HEK293T (cell line): ENCODE measurements at regions not wholly inside any gene's neighbourhood (a gene's known extent, or its start where the extent isn't known, plus 50 kb on each side); places are given as distances from the start of the nearest gene placed in this dataset.

ENCODE experiments used
- CTCF ChIA-PET: fragments of 350-600 bp; formaldehyde crosslinking; extraction: SDS; loops from one replicate; lab custom pipeline; 2021; ENCODE audit warnings: antibody characterized with exemption, inconsistent platforms; lab: Yijun Ruan, JAX
- POLR2A ChIA-PET: fragments of 350-600 bp; formaldehyde crosslinking; extraction: SDS; loops from one replicate; lab custom pipeline; 2020; ENCODE audit warnings: antibody characterized with exemption, inconsistent platforms; lab: Yijun Ruan, JAX
- DNase-seq: peaks from one replicate; pipeline ENCODE4 v3.0.0; 2012; ENCODE audit warnings: mixed read lengths; ENCODE audit errors: extremely low spot score
- ARNT ChIP-seq: fragments of 450-650 bp; IDR thresholded peaks from 2 replicates; pipeline ENCODE4 v1.6.1; 2017; ENCODE audit warnings: mild to moderate bottlenecking
- BHLHE40 ChIP-seq: fragments of 450-650 bp; IDR thresholded peaks from 2 replicates; pipeline ENCODE4 v1.6.1; 2016; ENCODE audit warnings: mild to moderate bottlenecking, moderate library complexity, borderline replicate concordance
- CTBP1 ChIP-seq: fragments of 450-650 bp; IDR thresholded peaks from 2 replicates; pipeline ENCODE4 v1.6.1; 2016; ENCODE audit warnings: borderline replicate concordance
- ELF4 ChIP-seq: fragments of 450-650 bp; IDR thresholded peaks from 2 replicates; pipeline ENCODE4 v1.6.1; 2017; ENCODE audit warnings: antibody characterized with exemption
- FOXA1 ChIP-seq: fragments of 450-650 bp; IDR thresholded peaks from 2 replicates; pipeline ENCODE4 v1.6.1; 2016; ENCODE audit warnings: mild to moderate bottlenecking
- FOXK2 ChIP-seq: fragments of 450-650 bp; IDR thresholded peaks from 2 replicates; pipeline ENCODE4 v1.6.1; 2016; ENCODE audit warnings: mild to moderate bottlenecking
- FOXM1 ChIP-seq: fragments of 450-650 bp; IDR thresholded peaks from 2 replicates; pipeline ENCODE4 v1.6.1; 2017; ENCODE audit warnings: mild to moderate bottlenecking, borderline replicate concordance
- HDGF ChIP-seq: fragments of 450-650 bp; IDR thresholded peaks from 2 replicates; pipeline ENCODE4 v1.6.1; 2017; ENCODE audit warnings: antibody characterized with exemption, borderline replicate concordance
- L3MBTL2 ChIP-seq: fragments of 450-650 bp; conservative IDR thresholded peaks from 2 replicates; pipeline ENCODE4 v1.6.1; 2016; ENCODE audit warnings: mild to moderate bottlenecking
- LEF1 ChIP-seq: fragments of 450-650 bp; IDR thresholded peaks from 2 replicates; pipeline ENCODE4 v1.6.1; 2017; ENCODE audit warnings: mild to moderate bottlenecking, borderline replicate concordance
- NFRKB ChIP-seq: fragments of 450-650 bp; IDR thresholded peaks from 2 replicates; pipeline ENCODE4 v1.6.1; 2016; ENCODE audit warnings: mild to moderate bottlenecking, moderate library complexity
- SP1 ChIP-seq: fragments of 450-650 bp; IDR thresholded peaks from 2 replicates; pipeline ENCODE4 v1.6.1; 2017
- SUZ12 ChIP-seq: fragments of 450-650 bp; IDR thresholded peaks from 2 replicates; pipeline ENCODE4 v1.6.1; 2016; ENCODE audit warnings: mild to moderate bottlenecking
- TARDBP ChIP-seq: fragments of 450-650 bp; IDR thresholded peaks from 2 replicates; pipeline ENCODE4 v1.6.1; 2016
- ZNF384 ChIP-seq: fragments of 450-650 bp; IDR thresholded peaks from 2 replicates; pipeline ENCODE4 v1.6.1; 2016
- TF ChIP-seq, protein P1 (sequence below): fragments of 450-650 bp; IDR thresholded peaks from 2 replicates; pipeline ENCODE4 v1.6.1; 2016

DNA sequence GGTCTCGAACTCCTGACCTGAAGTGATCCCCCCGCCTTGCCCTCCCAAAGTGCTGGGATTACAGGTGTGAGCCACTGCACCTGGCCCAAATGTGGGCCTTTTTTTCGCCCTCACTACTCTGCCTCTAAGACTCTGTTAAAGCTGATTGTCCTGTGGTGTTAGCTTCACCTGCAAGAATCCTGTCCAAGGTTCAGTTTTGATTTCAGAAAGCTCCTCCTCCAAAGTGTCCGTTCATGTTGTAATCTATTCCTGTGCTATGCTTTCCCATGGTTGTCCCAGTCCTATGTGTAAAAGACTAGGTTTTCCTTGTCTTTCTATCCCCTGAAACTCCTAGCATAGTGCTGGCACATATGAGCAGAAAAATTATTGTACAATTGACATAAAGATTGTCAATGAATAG lies 440.9 kb downstream of the KLF5 start:
- ChIA-PET POLR2A (no interaction called here), CTCF (interaction anchor here (0.7 to 1.2 kb wide), 2 partner anchors 9 to 11 kb away, joined by 3 read pairs; no protein-coding TSS in a partner anchor)
- TF ChIP-seq LEF1, result no peak
- no peak for TF ChIP-seq HDGF
- no peak for TF ChIP-seq SUZ12
- no peak for TF ChIP-seq L3MBTL2
- no peak for TF ChIP-seq CTBP1
- no peak for TF ChIP-seq FOXM1
- TF ChIP-seq NFRKB, result no peak
- TF ChIP-seq, protein P1, sequence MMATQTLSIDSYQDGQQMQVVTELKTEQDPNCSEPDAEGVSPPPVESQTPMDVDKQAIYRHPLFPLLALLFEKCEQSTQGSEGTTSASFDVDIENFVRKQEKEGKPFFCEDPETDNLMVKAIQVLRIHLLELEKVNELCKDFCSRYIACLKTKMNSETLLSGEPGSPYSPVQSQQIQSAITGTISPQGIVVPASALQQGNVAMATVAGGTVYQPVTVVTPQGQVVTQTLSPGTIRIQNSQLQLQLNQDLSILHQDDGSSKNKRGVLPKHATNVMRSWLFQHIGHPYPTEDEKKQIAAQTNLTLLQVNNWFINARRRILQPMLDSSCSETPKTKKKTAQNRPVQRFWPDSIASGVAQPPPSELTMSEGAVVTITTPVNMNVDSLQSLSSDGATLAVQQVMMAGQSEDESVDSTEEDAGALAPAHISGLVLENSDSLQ, result no peak
- no peak for DNase-seq

GRCh38 chr13:73497430-73497829 lies 438.6 kb downstream of the KLF5 start:
- no peak for TF ChIP-seq CTBP1
- no peak for TF ChIP-seq L3MBTL2
- POLR2A ChIA-PET, result no interaction called here
- CTCF ChIA-PET, result no interaction called here
- DNase-seq, result no peak

- ChIA-PET POLR2A (no interaction called here), CTCF (no interaction called here)
- DNase-seq, result no peak
Measured at GRCh38 chr13:73496711-73497110, 437.9 kb downstream of the KLF5 start.

DNA sequence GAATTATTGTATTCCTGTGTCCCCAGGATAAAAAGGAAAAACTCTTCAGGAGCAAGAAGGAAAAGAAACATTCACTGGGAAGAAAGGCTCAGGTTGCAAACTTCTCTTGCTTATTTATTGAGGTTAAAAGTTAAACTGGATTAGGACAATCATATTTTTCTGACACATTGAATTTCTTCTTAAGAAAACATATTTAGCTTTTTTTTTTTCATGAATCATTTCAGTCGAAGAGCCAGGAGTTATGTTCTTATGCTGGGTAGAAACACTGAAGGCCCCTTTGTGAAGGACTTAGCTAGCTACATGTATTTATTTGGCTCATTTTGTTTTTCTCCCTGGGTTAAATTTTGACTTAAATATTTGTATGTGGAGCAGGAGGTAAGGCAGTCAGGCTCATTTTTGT lies 434.0 kb downstream of the KLF5 start:
- TF ChIP-seq, protein P1, result no peak
- TF ChIP-seq ZNF384, result no peak
- no peak for TF ChIP-seq SUZ12
- TF ChIP-seq SP1, result no peak
- no peak for TF ChIP-seq LEF1
- TF ChIP-seq FOXM1, result no peak
- no peak for TF ChIP-seq NFRKB
- TF ChIP-seq FOXA1, result no peak
- TF ChIP-seq CTBP1, result no peak
- TF ChIP-seq L3MBTL2, result no peak
- no peak for TF ChIP-seq BHLHE40
- TF ChIP-seq TARDBP, result no peak
- no peak for TF ChIP-seq ELF4
- no peak for TF ChIP-seq FOXK2
- no peak for TF ChIP-seq HDGF
- no peak for TF ChIP-seq ARNT
- POLR2A ChIA-PET, result no interaction called here
- no peak for DNase-seq
- CTCF ChIA-PET, result no interaction called here

More at GRCh38 chr13:73496711-73497110, 437.9 kb downstream of the KLF5 start:
- TF ChIP-seq HDGF, result no peak
- no peak for TF ChIP-seq ELF4
- TF ChIP-seq NFRKB, result no peak
- TF ChIP-seq FOXK2, result no peak
- no peak for TF ChIP-seq L3MBTL2
- TF ChIP-seq ARNT, result no peak
- TF ChIP-seq BHLHE40, result no peak
- no peak for TF ChIP-seq CTBP1
- TF ChIP-seq, protein P1, result no peak
- no peak for TF ChIP-seq FOXA1
- no peak for TF ChIP-seq SP1
- no peak for TF ChIP-seq TARDBP
- TF ChIP-seq ZNF384, result no peak
- TF ChIP-seq SUZ12, result no peak
- TF ChIP-seq FOXM1, result no peak
- no peak for TF ChIP-seq LEF1

DNA sequence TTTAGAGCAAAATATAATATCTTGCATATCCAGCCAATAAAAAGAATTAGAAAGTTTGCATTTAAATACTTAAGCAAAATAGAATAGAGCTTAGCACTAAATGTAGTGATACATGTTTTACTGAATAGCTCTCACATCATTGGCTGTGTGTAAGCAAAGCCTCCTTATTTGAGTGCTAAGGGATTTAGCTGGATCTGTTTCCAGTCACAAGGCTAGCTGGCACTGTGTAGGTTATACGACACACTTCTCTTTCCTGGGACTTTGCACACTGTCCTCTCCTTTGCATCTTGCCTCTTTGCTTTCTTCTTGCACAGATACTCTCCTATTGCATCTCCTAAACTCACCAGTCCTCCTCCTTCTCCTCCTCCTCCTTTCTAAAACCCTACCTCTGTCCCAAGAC lies 423.8 kb downstream of the KLF5 start:
- no peak for TF ChIP-seq TARDBP
- POLR2A ChIA-PET, result no interaction called here
- no peak for DNase-seq
- CTCF ChIA-PET, result interaction anchor here (1.2 kb wide), 1 partner anchor 11 kb away, joined by 3 read pairs; no protein-coding TSS in a partner anchor

GRCh38 chr13:73481886-73482445 lies 423.2 kb downstream of the KLF5 start:
- DNase-seq, result no peak
- no peak for TF ChIP-seq FOXA1
- no peak for TF ChIP-seq BHLHE40
- no peak for TF ChIP-seq FOXK2
- TF ChIP-seq NFRKB, result no peak
- TF ChIP-seq SUZ12, result no peak
- TF ChIP-seq FOXM1, result no peak
- no peak for TF ChIP-seq ZNF384
- TF ChIP-seq, protein P1, result no peak
- TF ChIP-seq L3MBTL2, result no peak
- no peak for TF ChIP-seq TARDBP
- no peak for TF ChIP-seq ELF4
- no peak for TF ChIP-seq CTBP1
- TF ChIP-seq ARNT, result no peak
- no peak for TF ChIP-seq HDGF
- no peak for TF ChIP-seq SP1
- no peak for TF ChIP-seq LEF1
- ChIA-PET POLR2A (no interaction called here), CTCF (interaction anchor here (1.2 kb wide), 1 partner anchor 11 kb away, joined by 3 read pairs; no protein-coding TSS in a partner anchor)
